Trophoblast cell (in vitro differentiated cells and primary cell): ENCODE measurements at regions not wholly inside any gene's neighbourhood (a gene's known extent, or its start where the extent isn't known, plus 50 kb on each side); places are given as distances from the start of the nearest gene placed in this dataset.

ENCODE experiments used
- DNase-seq, 2 donors: peaks; one replicate each; pipeline ENCODE4 v3.0.0-alpha.2; 2016
- H2AFZ ChIP-seq: 2 replicates; pipeline ENCODE4 v1.6.1; 2013; ENCODE audit warnings: low read length, moderate library complexity, mild to moderate bottlenecking; ENCODE audit not compliant: insufficient read depth, poor library complexity
- H2AK5ac ChIP-seq: 2 replicates; pipeline ENCODE4 v1.6.1; 2013; ENCODE audit warnings: mild to moderate bottlenecking, low read length
- H2BK120ac ChIP-seq: 2 replicates; pipeline ENCODE4 v1.6.1; 2013; ENCODE audit warnings: low read length, mild to moderate bottlenecking, moderate library complexity; ENCODE audit not compliant: insufficient read depth, poor library complexity
- H2BK12ac ChIP-seq: 2 replicates; pipeline ENCODE4 v1.6.1; 2013; ENCODE audit warnings: mild to moderate bottlenecking, low read length, moderate library complexity
- H2BK5ac ChIP-seq: 2 replicates; pipeline ENCODE4 v1.6.1; 2013; ENCODE audit warnings: low read length, low read depth, moderate library complexity, mild to moderate bottlenecking; ENCODE audit not compliant: poor library complexity
- H3K14ac ChIP-seq: 2 replicates; pipeline ENCODE4 v1.6.1; 2013; ENCODE audit warnings: mild to moderate bottlenecking, low read length
- H3K18ac ChIP-seq: 2 replicates; pipeline ENCODE4 v1.6.1; 2013; ENCODE audit warnings: mild to moderate bottlenecking, low read length
- H3K23ac ChIP-seq: 2 replicates; pipeline ENCODE4 v1.6.1; 2013; ENCODE audit warnings: low read length
- H3K27ac ChIP-seq: 2 replicates; pipeline ENCODE4 v1.5.1; 2013; ENCODE audit warnings: low read depth, mild to moderate bottlenecking, inconsistent platforms, low read length, moderate library complexity
- H3K27me3 ChIP-seq: 2 replicates; pipeline ENCODE4 v1.6.1; 2013; ENCODE audit warnings: inconsistent platforms, mild to moderate bottlenecking, low read length, moderate library complexity; ENCODE audit not compliant: insufficient read depth
- H3K36me3 ChIP-seq, 2 experiments: 1 replicate in 1 of 2; 2 replicates in 1 of 2; pipeline ENCODE4 v1.6.1; 2013; ENCODE audit warnings: low read length in 2 of 2, mild to moderate bottlenecking in 2 of 2, moderate library complexity in 1 of 2; ENCODE audit not compliant: insufficient read depth in 2 of 2, control insufficient read depth in 1 of 2
- H3K4ac ChIP-seq: 2 replicates; pipeline ENCODE4 v1.6.1; 2013; ENCODE audit warnings: low read depth, mild to moderate bottlenecking, low read length, moderate library complexity
- H3K4me1 ChIP-seq, 2 experiments: 1 replicate in 1 of 2; 2 replicates in 1 of 2; pipeline ENCODE4 v1.6.1; 2013; ENCODE audit warnings: low read length in 2 of 2, mild to moderate bottlenecking in 2 of 2, moderate library complexity in 1 of 2; ENCODE audit not compliant: insufficient read depth in 2 of 2, control insufficient read depth in 1 of 2
- H3K4me2 ChIP-seq: 2 replicates; pipeline ENCODE4 v1.6.1; 2013; ENCODE audit warnings: inconsistent platforms, mild to moderate bottlenecking, low read length, moderate library complexity
- H3K4me3 ChIP-seq: 2 replicates; pipeline ENCODE4 v1.5.1; 2013; ENCODE audit warnings: mild to moderate bottlenecking, low read depth, low read length, inconsistent platforms
- H3K79me1 ChIP-seq: one replicate; pipeline ENCODE4 v1.6.1; 2013; ENCODE audit warnings: low read length
- H3K79me2 ChIP-seq: 2 replicates; pipeline ENCODE4 v1.6.1; 2013; ENCODE audit warnings: low read length, mild to moderate bottlenecking; ENCODE audit not compliant: control insufficient read depth, insufficient read depth, poor library complexity
- H3K9ac ChIP-seq: 2 replicates; pipeline ENCODE4 v1.6.1; 2013; ENCODE audit warnings: mild to moderate bottlenecking, low read length
- H3K9me3 ChIP-seq: 2 replicates; pipeline ENCODE4 v1.6.1; 2013; ENCODE audit warnings: low read depth, mild to moderate bottlenecking, control low read depth, inconsistent platforms, low read length; ENCODE audit not compliant: insufficient read depth
- H4K12ac ChIP-seq: 2 replicates; pipeline ENCODE4 v1.6.1; 2013; ENCODE audit warnings: low read depth, mild to moderate bottlenecking, low read length, moderate library complexity
- H4K8ac ChIP-seq: 2 replicates; pipeline ENCODE4 v1.6.1; 2013; ENCODE audit warnings: low read depth, mild to moderate bottlenecking, low read length, moderate library complexity
- H4K91ac ChIP-seq: one replicate; pipeline ENCODE4 v1.6.1; 2013; ENCODE audit warnings: low read depth, mild to moderate bottlenecking, low read length, moderate library complexity
- WGBS: extraction: QIAGEN DNeasy Blood & Tissue Kit; methylation state at CpG from one replicate; pipeline ENCODE4 v1.1.7; 2013; ENCODE audit warnings: missing lambda C conversion rate; ENCODE audit not compliant: insufficient read length, insufficient coverage; ENCODE audit errors: extremely low coverage; 5-methylcytosine and 5-hydroxymethylcytosine counted together

GRCh38 chr10:88129013-88129412, 265.6 kb downstream of the PTEN start:
- H3K79me1 ChIP-seq = no peaks in the 10 kb centered on the region
- H3K36me3 ChIP-seq = no peaks in the 10 kb centered on the region
- no peak overlapping the region for H4K12ac ChIP-seq
- H3K18ac ChIP-seq = no peak overlapping the region
- no peaks in the 10 kb centered on the region for H3K27me3 ChIP-seq
- H3K79me2 ChIP-seq = no peaks in the 10 kb centered on the region
- no peak overlapping the region for H3K4me2 ChIP-seq
- no peak overlapping the region for H3K27ac ChIP-seq
- peaks cover 4% of the 10 kb centered on the region in 2 experiments for H3K4me1 ChIP-seq
- no peak overlapping the region for H2BK5ac ChIP-seq
- no peak overlapping the region for H4K91ac ChIP-seq
- H3K23ac ChIP-seq = no peak overlapping the region
- no peak for DNase-seq
- H3K9ac ChIP-seq = no peak overlapping the region
- no CpG with 5 or more reads among the region's 2 CpGs for WGBS
- no peak overlapping the region for H2BK12ac ChIP-seq
- no peak overlapping the region for H3K4me3 ChIP-seq
- no peak overlapping the region for H2AFZ ChIP-seq
- no peak overlapping the region for H2BK120ac ChIP-seq
- no peaks in the 10 kb centered on the region for H3K9me3 ChIP-seq
- H2AK5ac ChIP-seq = no peak overlapping the region
- no peak overlapping the region for H3K14ac ChIP-seq
- H4K8ac ChIP-seq = no peak overlapping the region
- H3K4ac ChIP-seq = no peak overlapping the region

- Histone ChIP-seq H4K12ac (no peak overlapping the region), H3K4me3 (no peak overlapping the region), H2BK5ac (no peak overlapping the region), H3K4ac (no peak overlapping the region), H3K23ac (no peak overlapping the region), H3K4me2 (no peak overlapping the region), H2BK120ac (no peak overlapping the region), H3K4me1 (peaks cover 4% of the 10 kb centered on the region in 2 experiments), H3K9me3 (no peaks in the 10 kb centered on the region), H3K79me2 (no peaks in the 10 kb centered on the region), H3K14ac (no peak overlapping the region), H4K8ac (no peak overlapping the region), H4K91ac (no peak overlapping the region), H3K9ac (no peak overlapping the region), H3K27me3 (no peaks in the 10 kb centered on the region), H3K27ac (no peak overlapping the region), H2AFZ (no peak overlapping the region), H2AK5ac (no peak overlapping the region), H3K18ac (no peak overlapping the region), H2BK12ac (no peak overlapping the region), H3K36me3 (no peaks in the 10 kb centered on the region), H3K79me1 (no peaks in the 10 kb centered on the region)
- whole genome bisulfite sequencing = no CpG with 5 or more reads among the region's 1 CpG
- no peak for DNase-seq
Measured at GRCh38 chr10:88130912-88131311, 267.5 kb downstream of the PTEN start.

DNA sequence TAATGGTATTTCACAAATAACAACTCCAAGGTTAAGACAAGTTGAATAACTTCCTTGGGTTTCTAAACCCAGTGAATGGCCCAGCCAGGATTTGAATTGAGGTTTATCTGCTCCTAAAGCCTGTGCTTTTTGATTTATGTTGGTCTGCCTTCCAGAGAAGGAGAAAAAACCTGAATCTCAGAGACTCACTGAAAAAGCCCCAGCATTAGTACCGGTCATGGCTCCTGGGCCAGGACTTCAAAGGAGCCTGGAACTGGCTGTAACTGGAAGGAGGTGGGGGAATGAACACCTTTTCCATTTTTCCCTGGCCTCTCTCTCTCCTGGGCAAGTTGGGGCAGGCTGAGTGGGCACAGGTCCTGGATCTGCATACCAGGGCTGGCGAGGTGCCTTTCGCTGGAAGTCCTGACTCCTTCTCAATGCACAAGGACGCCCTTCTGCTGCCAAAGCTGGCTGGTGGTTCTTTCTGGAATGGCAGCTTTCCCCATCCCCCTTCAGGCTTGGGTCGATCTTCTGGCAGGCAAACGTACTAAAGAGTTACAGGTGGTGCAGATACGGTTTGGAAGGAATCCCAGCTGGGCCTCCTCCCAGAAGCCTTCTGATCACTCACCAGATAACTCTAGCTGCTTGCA, 268.2 kb downstream of the PTEN start:
- Histone ChIP-seq H3K4me1 (peaks cover 4% of the 10 kb centered on the region in 2 experiments), H3K14ac (no peak overlapping the region), H2AFZ (no peak overlapping the region), H2BK5ac (no peak overlapping the region), H3K36me3 (no peaks in the 10 kb centered on the region), H4K12ac (no peak overlapping the region), H3K4me3 (no peak overlapping the region), H3K9ac (no peak overlapping the region), H2BK120ac (no peak overlapping the region), H3K4ac (no peak overlapping the region), H4K91ac (no peak overlapping the region), H3K79me1 (no peaks in the 10 kb centered on the region), H3K9me3 (no peaks in the 10 kb centered on the region), H2BK12ac (no peak overlapping the region), H2AK5ac (no peak overlapping the region), H3K27me3 (no peaks in the 10 kb centered on the region), H3K23ac (no peak overlapping the region), H3K79me2 (no peaks in the 10 kb centered on the region), H4K8ac (no peak overlapping the region), H3K27ac (no peak overlapping the region), H3K18ac (no peak overlapping the region), H3K4me2 (no peak overlapping the region)
- no CpG with 5 or more reads among the region's 7 CpGs for WGBS
- no peak for DNase-seq

GRCh38 chr10:88136712-88137111, 273.3 kb downstream of the PTEN start:
- H4K12ac ChIP-seq = no peak overlapping the region
- no peaks in the 10 kb centered on the region for H3K9me3 ChIP-seq
- no peak overlapping the region for H3K23ac ChIP-seq
- H3K4me2 ChIP-seq = no peak overlapping the region
- H3K9ac ChIP-seq = no peak overlapping the region
- H3K27me3 ChIP-seq = no peaks in the 10 kb centered on the region
- H3K27ac ChIP-seq = no peak overlapping the region
- peaks cover 3 to 5% of the 10 kb centered on the region in 2 experiments for H3K4me1 ChIP-seq
- H3K18ac ChIP-seq = no peak overlapping the region
- no peak for DNase-seq
- H3K79me2 ChIP-seq = no peaks in the 10 kb centered on the region
- no CpG with 5 or more reads among the region's 2 CpGs for WGBS
- H3K36me3 ChIP-seq = no peaks in the 10 kb centered on the region
- no peak overlapping the region for H2AK5ac ChIP-seq
- H4K91ac ChIP-seq = no peak overlapping the region
- no peak overlapping the region for H3K14ac ChIP-seq
- H3K4ac ChIP-seq = no peak overlapping the region
- no peak overlapping the region for H4K8ac ChIP-seq
- no peak overlapping the region for H2BK120ac ChIP-seq
- no peak overlapping the region for H2BK5ac ChIP-seq
- no peaks in the 10 kb centered on the region for H3K79me1 ChIP-seq
- H2BK12ac ChIP-seq = no peak overlapping the region
- H2AFZ ChIP-seq = no peak overlapping the region
- H3K4me3 ChIP-seq = no peak overlapping the region
